ENCODE measurements at regions not wholly inside any gene's neighbourhood (a gene's known extent, or its start where the extent isn't known, plus 50 kb on each side); places are given as distances from the start of the nearest gene placed in this dataset.

DNA sequence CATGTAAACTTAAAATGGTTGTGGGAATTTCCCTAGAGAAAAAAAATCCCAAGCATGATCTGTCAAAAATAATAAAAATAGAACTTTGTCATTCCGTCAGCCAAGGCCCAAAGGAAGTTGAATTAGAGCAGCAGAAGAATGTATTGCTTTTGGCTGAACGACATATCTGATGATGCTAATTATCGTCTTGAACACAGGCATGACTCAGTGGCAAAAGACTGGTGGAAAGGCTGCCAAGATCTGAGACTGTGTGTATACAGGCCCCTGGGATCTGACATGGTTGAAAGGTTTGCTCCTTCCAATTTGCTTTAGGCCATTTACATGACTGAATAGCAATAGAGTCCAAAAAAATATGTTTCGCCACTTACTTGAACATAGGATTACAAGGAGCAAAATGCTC lies 1057.1 kb upstream of the CRIM1 start:
- no peaks in the 10 kb centered on the region for H3K4me1 Mint-ChIP-seq
- H3K27me3 ChIP-seq (ENCODE audit: control insufficient read depth, insufficient read depth, low read length): no peaks in the 10 kb centered on the region
- H3K36me3 ChIP-seq (ENCODE audit: control insufficient read depth, insufficient read depth, low read length): no peaks in the 10 kb centered on the region
- H3K27ac ChIP-seq (ENCODE audit: insufficient read depth, low read length, poor library complexity, severe bottlenecking): no peak overlapping the region
- no peak overlapping the region for H3K27ac Mint-ChIP-seq
- no peak overlapping the region for H3K4me3 Mint-ChIP-seq
- no peaks in the 10 kb centered on the region for H3K9me3 ChIP-seq (ENCODE audit: control insufficient read depth in 2 of 2, low read length in 2 of 2)
- DNase-seq: no peak
- no peaks in the 10 kb centered on the region for H3K4me1 ChIP-seq (ENCODE audit: control insufficient read depth, insufficient read depth, low read length, poor library complexity, severe bottlenecking)
- peaks cover 0 to 13% (median 3%) of the 10 kb centered on the region in 7 donors for H3K9me3 Mint-ChIP-seq
- ATAC-seq (ENCODE audit: low read depth in 2 of 2): no peak
- no peaks in the 10 kb centered on the region for H3K27me3 Mint-ChIP-seq
- no peak overlapping the region for H3K4me3 ChIP-seq (ENCODE audit: low read depth, low read length)
- H3K36me3 Mint-ChIP-seq: no peaks in the 10 kb centered on the region

DNA sequence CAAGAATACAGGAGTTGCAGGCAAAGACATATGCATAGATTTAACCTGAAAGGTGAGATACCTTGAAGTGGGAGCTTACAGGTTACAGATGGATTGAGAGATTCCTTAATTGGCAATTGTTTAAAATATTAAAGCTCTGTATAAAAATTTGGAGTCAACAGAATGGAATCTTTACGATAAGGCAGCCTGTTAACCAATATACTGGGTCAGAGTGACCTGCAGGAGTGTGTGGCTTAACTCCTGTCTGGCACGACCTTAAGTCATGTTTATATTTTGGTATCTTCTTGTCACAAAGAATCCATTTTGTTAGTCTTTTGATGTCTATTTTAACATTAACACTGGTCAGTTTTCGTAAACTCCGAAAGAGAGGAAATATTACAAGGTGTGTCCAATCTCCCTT lies 1058.2 kb upstream of the CRIM1 start:
- Histone ChIP-seq H3K27ac (ENCODE audit: insufficient read depth, low read length, poor library complexity, severe bottlenecking) (no peak overlapping the region), H3K4me3 (ENCODE audit: low read depth, low read length) (no peak overlapping the region), H3K4me1 (ENCODE audit: control insufficient read depth, insufficient read depth, low read length, poor library complexity, severe bottlenecking) (no peaks in the 10 kb centered on the region), H3K9me3 (ENCODE audit: control insufficient read depth in 2 of 2, low read length in 2 of 2) (no peaks in the 10 kb centered on the region), H3K27me3 (ENCODE audit: control insufficient read depth, insufficient read depth, low read length) (no peaks in the 10 kb centered on the region), H3K36me3 (ENCODE audit: control insufficient read depth, insufficient read depth, low read length) (no peaks in the 10 kb centered on the region)
- Mint-ChIP-seq H3K27ac (no peak overlapping the region), H3K4me3 (no peak overlapping the region), H3K36me3 (no peaks in the 10 kb centered on the region), H3K27me3 (no peaks in the 10 kb centered on the region), H3K9me3 (peaks cover 0 to 13% (median 3%) of the 10 kb centered on the region in 7 donors), H3K4me1 (no peaks in the 10 kb centered on the region)
- DNase-seq: no peak
- ATAC-seq (ENCODE audit: low read depth in 2 of 2): no peak

DNA sequence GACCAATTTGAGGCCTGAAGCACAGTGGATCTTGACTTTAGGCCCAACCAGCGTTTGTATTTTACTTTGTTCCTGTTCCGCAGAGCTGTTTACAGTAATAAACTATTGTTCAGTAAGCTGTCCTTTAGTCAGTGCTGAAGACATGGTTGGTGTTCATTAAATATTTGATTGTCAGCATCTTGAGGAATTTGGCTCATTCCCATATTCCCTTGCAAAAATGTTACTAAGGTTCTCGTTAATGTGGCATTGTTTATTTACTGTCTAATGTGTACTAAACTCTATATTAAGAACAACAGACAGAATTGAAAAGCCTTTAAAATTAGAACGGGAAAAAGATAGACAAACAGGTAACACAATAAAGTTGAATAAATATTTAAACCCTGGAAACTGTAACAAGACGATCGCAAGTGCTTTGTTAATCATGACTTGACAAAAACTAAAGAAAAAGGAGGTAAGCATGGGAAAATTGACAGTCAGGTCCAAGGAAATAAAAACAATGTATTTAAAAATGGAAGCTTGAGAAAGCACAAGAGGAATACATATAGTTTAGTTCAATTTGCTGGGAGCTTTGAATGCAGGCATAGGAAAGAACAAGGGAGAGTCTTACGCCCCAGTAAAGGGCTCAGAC lies 1060.8 kb upstream of the CRIM1 start:
- ATAC-seq (ENCODE audit: low read depth in 2 of 2): no peak
- Mint-ChIP-seq H3K27me3 (no peaks in the 10 kb centered on the region), H3K4me3 (no peak overlapping the region)

DNA sequence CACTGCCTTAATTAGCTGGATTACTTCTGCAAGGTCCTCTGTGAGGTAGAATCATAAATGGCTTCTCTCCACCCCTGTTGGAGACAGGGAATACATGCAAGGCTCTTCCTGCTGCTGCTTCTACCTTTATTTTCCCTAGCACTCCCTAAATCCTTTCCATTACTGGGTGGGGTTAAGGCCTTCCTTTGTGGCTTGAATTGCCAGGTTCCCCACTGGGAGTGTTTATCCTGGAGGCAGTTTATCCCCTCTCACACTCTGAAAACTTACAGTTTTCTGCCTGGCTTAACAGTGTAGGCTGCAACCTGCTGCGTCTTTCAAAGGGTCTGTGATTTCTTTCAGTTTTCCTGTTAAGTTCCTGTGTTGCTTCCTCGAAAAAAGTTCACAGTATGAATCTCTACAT lies 1062.3 kb upstream of the CRIM1 start:
- no peak overlapping the region for H3K4me3 ChIP-seq (ENCODE audit: low read depth, low read length)
- H3K27me3 ChIP-seq (ENCODE audit: control insufficient read depth, insufficient read depth, low read length): no peaks in the 10 kb centered on the region
- no peaks in the 10 kb centered on the region for H3K4me1 Mint-ChIP-seq
- DNase-seq: no peak
- no peaks in the 10 kb centered on the region for H3K36me3 ChIP-seq (ENCODE audit: control insufficient read depth, insufficient read depth, low read length)
- ATAC-seq (ENCODE audit: low read depth in 2 of 2): no peak
- no peaks in the 10 kb centered on the region for H3K27me3 Mint-ChIP-seq
- H3K27ac Mint-ChIP-seq: no peak overlapping the region
- peak overlapping the region in 1 of 4 donors; percentile 28 for H3K4me3 Mint-ChIP-seq
- H3K36me3 Mint-ChIP-seq: no peaks in the 10 kb centered on the region
- no peaks in the 10 kb centered on the region for H3K4me1 ChIP-seq (ENCODE audit: control insufficient read depth, insufficient read depth, low read length, poor library complexity, severe bottlenecking)
- no peak overlapping the region for H3K27ac ChIP-seq (ENCODE audit: insufficient read depth, low read length, poor library complexity, severe bottlenecking)
- H3K9me3 ChIP-seq (ENCODE audit: control insufficient read depth in 2 of 2, low read length in 2 of 2): no peaks in the 10 kb centered on the region
- H3K9me3 Mint-ChIP-seq: peaks cover 0 to 18% (median 3%) of the 10 kb centered on the region in 7 donors

More for the DNA sequence above, 1060.8 kb upstream of the CRIM1 start:
- H3K27me3 ChIP-seq (ENCODE audit: control insufficient read depth, insufficient read depth, low read length): no peaks in the 10 kb centered on the region
- no peak overlapping the region for H3K4me3 ChIP-seq (ENCODE audit: low read depth, low read length)
- no peaks in the 10 kb centered on the region for H3K4me1 Mint-ChIP-seq
- no peak for DNase-seq
- no peak overlapping the region for H3K27ac Mint-ChIP-seq
- no peaks in the 10 kb centered on the region for H3K36me3 Mint-ChIP-seq
- no peaks in the 10 kb centered on the region for H3K4me1 ChIP-seq (ENCODE audit: control insufficient read depth, insufficient read depth, low read length, poor library complexity, severe bottlenecking)
- H3K27ac ChIP-seq (ENCODE audit: insufficient read depth, low read length, poor library complexity, severe bottlenecking): no peak overlapping the region
- no peaks in the 10 kb centered on the region for H3K36me3 ChIP-seq (ENCODE audit: control insufficient read depth, insufficient read depth, low read length)
- H3K9me3 ChIP-seq (ENCODE audit: control insufficient read depth in 2 of 2, low read length in 2 of 2): no peaks in the 10 kb centered on the region
- H3K9me3 Mint-ChIP-seq: peaks cover 0 to 15% (median 3%) of the 10 kb centered on the region in 7 donors

DNA sequence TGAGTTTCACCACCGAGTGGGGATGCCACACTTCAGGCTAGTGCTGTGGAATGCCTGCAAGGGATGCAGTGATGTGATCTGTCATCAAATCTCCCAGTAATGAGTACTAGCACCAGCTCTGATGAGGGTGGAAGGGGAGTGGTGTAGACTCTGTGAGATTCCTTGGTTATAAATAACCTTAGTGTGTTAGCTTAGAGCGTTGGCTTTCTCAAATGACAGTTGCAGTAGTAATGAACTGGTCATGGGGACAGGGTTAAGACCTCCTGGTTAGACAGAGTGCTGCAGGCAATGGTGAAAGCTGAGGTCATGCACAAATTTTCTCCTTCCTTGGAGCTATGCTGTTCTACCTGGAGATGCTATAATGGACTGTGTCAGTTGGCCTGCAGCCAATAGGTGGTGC lies 1063.4 kb upstream of the CRIM1 start:
- Mint-ChIP-seq H3K4me1 (no peaks in the 10 kb centered on the region), H3K9me3 (peaks cover 0 to 24% (median 3%) of the 10 kb centered on the region in 7 donors), H3K36me3 (no peaks in the 10 kb centered on the region), H3K27me3 (no peaks in the 10 kb centered on the region), H3K27ac (no peak overlapping the region), H3K4me3 (no peak overlapping the region)
- H3K27me3 ChIP-seq (ENCODE audit: control insufficient read depth, insufficient read depth, low read length): no peaks in the 10 kb centered on the region
- no peak overlapping the region for H3K27ac ChIP-seq (ENCODE audit: insufficient read depth, low read length, poor library complexity, severe bottlenecking)
- DNase-seq (no peak), ATAC-seq (ENCODE audit: low read depth in 2 of 2) (no peak)
- no peaks in the 10 kb centered on the region for H3K36me3 ChIP-seq (ENCODE audit: control insufficient read depth, insufficient read depth, low read length)
- H3K4me1 ChIP-seq (ENCODE audit: control insufficient read depth, insufficient read depth, low read length, poor library complexity, severe bottlenecking): no peaks in the 10 kb centered on the region
- no peak overlapping the region for H3K4me3 ChIP-seq (ENCODE audit: low read depth, low read length)
- H3K9me3 ChIP-seq (ENCODE audit: control insufficient read depth in 2 of 2, low read length in 2 of 2): no peaks in the 10 kb centered on the region

DNA sequence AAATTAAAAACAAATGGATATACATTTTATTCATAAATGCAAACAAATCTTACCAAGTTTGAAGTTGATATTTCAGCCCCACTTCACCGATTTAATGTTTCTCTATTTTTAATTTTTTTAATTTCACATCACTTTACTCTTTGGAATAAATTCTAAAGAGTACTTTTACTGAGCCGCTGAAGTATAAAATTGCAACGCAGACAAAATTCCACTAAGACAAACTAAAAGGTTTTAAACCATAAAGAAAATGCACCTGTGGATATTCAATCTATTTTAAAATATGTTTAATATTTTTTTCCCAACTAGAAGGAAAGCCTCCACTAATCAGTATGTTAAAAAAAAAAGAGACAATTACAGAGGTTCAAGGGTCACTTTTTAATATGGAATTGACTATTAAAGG lies 1073.9 kb upstream of the CRIM1 start:
- Histone ChIP-seq H3K27me3 (ENCODE audit: control insufficient read depth, insufficient read depth, low read length) (no peaks in the 10 kb centered on the region), H3K36me3 (ENCODE audit: control insufficient read depth, insufficient read depth, low read length) (no peaks in the 10 kb centered on the region), H3K4me3 (ENCODE audit: low read depth, low read length) (no peak overlapping the region), H3K27ac (ENCODE audit: insufficient read depth, low read length, poor library complexity, severe bottlenecking) (no peak overlapping the region), H3K4me1 (ENCODE audit: control insufficient read depth, insufficient read depth, low read length, poor library complexity, severe bottlenecking) (no peaks in the 10 kb centered on the region), H3K9me3 (ENCODE audit: control insufficient read depth in 2 of 2, low read length in 2 of 2) (no peaks in the 10 kb centered on the region)
- H3K4me1 Mint-ChIP-seq: no peaks in the 10 kb centered on the region
- DNase-seq (no peak), ATAC-seq (ENCODE audit: low read depth in 2 of 2) (no peak)
- H3K4me3 Mint-ChIP-seq: no peak overlapping the region
- no peak overlapping the region for H3K27ac Mint-ChIP-seq
- no peaks in the 10 kb centered on the region for H3K27me3 Mint-ChIP-seq
- peaks cover 0 to 13% (median 2%) of the 10 kb centered on the region in 7 donors for H3K9me3 Mint-ChIP-seq
- no peaks in the 10 kb centered on the region for H3K36me3 Mint-ChIP-seq

DNA sequence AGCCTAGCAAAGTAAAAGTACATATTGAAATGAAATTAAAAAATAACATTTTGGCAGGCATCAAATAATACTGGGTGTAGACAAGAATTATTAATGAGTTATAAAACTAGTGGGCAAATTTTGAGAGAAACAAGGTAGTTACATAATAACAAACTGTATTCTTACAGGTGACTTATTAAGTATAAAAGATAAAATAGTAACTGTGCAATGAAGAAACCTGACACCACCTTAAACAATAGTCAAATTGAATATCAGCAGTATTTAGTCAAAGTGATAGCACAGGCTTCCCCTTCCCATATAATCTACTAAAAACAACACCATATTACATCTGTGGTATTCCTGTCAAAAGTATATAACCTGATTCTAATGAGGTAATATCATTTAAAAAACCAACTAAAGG lies 1099.8 kb upstream of the CRIM1 start:
- ATAC-seq (ENCODE audit: low read depth in 2 of 2): no peak
- no peak for DNase-seq
- Mint-ChIP-seq H3K27me3 (no peaks in the 10 kb centered on the region), H3K36me3 (no peaks in the 10 kb centered on the region), H3K27ac (no peak overlapping the region), H3K9me3 (peaks cover 0 to 9% (median 7%) of the 10 kb centered on the region in 7 donors), H3K4me1 (no peaks in the 10 kb centered on the region), H3K4me3 (no peak overlapping the region)
- Histone ChIP-seq H3K9me3 (ENCODE audit: control insufficient read depth in 2 of 2, low read length in 2 of 2) (no peaks in the 10 kb centered on the region), H3K36me3 (ENCODE audit: control insufficient read depth, insufficient read depth, low read length) (no peaks in the 10 kb centered on the region), H3K27ac (ENCODE audit: insufficient read depth, low read length, poor library complexity, severe bottlenecking) (no peak overlapping the region), H3K27me3 (ENCODE audit: control insufficient read depth, insufficient read depth, low read length) (no peaks in the 10 kb centered on the region), H3K4me1 (ENCODE audit: control insufficient read depth, insufficient read depth, low read length, poor library complexity, severe bottlenecking) (no peaks in the 10 kb centered on the region), H3K4me3 (ENCODE audit: low read depth, low read length) (no peak overlapping the region)

DNA sequence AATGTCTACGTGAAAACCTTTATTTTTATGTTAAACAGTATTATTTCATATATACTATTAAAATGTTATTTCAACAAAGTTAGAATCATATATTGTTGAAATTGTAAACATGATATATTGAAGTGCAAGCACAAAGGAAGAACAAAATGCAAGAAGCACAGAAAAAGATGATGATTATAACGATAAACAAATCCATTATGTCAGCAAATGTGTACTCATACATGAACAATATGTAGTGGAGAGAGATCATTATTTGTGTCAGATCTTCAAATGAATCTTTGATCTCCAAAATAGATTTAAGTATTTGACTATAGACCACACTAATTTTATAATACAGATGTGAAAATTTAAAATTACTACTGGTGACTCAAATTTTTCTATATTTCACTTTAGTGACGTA lies 1104.4 kb upstream of the CRIM1 start:
- H3K4me1 ChIP-seq (ENCODE audit: control insufficient read depth, insufficient read depth, low read length, poor library complexity, severe bottlenecking): no peaks in the 10 kb centered on the region
- DNase-seq (no peak), ATAC-seq (ENCODE audit: low read depth in 2 of 2) (no peak)
- Mint-ChIP-seq H3K4me3 (no peak overlapping the region), H3K27me3 (no peaks in the 10 kb centered on the region), H3K4me1 (peaks cover 0 to 4% (median 0%) of the 10 kb centered on the region in 4 donors), H3K36me3 (no peaks in the 10 kb centered on the region), H3K9me3 (peaks cover 0 to 13% (median 9%) of the 10 kb centered on the region in 7 donors), H3K27ac (no peak overlapping the region)
- no peaks in the 10 kb centered on the region for H3K27me3 ChIP-seq (ENCODE audit: control insufficient read depth, insufficient read depth, low read length)
- H3K36me3 ChIP-seq (ENCODE audit: control insufficient read depth, insufficient read depth, low read length): no peaks in the 10 kb centered on the region
- no peaks in the 10 kb centered on the region for H3K9me3 ChIP-seq (ENCODE audit: control insufficient read depth in 2 of 2, low read length in 2 of 2)
- H3K27ac ChIP-seq (ENCODE audit: insufficient read depth, low read length, poor library complexity, severe bottlenecking): no peak overlapping the region
- H3K4me3 ChIP-seq (ENCODE audit: low read depth, low read length): no peak overlapping the region

Data from CD4-positive, CD25-positive, alpha-beta regulatory T cell (primary cell).